Peyer's patch (tissue), 4 donors: ENCODE measurements at regions not wholly inside any gene's neighbourhood (a gene's known extent, or its start where the extent isn't known, plus 50 kb on each side); places are given as distances from the start of the nearest gene placed in this dataset.

Experiments used
- POLR2A ChIP-seq, 2 donors: fragments of 450-650 bp; IDR thresholded peaks; one replicate each; pipeline ENCODE4 v1.5.1; 2017; ENCODE audit warnings: antibody characterized with exemption in 2 of 2, mild to moderate bottlenecking in 2 of 2, moderate library complexity in 2 of 2
- TF ChIP-seq, protein P1 (sequence below), 6 experiments: fragments of 450-650 bp in 4 of 6; fragments of 200-600 bp in 2 of 6; sonication (generic) in 1 of 6; IDR thresholded peaks; one replicate each; pipeline ENCODE4 v1.5.1; 2017 to 2019; ENCODE audit warnings: antibody characterized with exemption in 6 of 6, mild to moderate bottlenecking in 3 of 6, moderate library complexity in 1 of 6

DNA sequence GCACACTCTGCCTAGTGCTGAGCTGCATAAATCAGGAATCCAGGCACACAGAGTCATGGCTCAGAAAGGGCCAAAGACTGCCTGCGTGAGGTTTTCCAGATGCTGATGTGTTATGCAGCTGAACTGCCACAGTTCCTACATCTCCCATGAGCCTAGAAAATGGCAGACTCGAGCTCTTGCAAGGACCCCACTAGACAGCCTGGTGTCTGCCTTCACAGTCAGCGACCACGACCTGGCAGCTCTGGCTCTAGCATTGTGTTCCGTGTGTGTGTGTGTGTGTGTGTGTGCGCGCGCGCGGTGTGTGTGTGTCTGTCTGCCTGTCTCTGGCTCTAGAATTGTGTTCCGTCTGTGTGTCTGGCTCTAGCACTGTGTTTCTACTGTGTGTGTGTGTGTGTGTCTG lies 203.6 kb upstream of the AGTR2 start:
- TF ChIP-seq, protein P1, sequence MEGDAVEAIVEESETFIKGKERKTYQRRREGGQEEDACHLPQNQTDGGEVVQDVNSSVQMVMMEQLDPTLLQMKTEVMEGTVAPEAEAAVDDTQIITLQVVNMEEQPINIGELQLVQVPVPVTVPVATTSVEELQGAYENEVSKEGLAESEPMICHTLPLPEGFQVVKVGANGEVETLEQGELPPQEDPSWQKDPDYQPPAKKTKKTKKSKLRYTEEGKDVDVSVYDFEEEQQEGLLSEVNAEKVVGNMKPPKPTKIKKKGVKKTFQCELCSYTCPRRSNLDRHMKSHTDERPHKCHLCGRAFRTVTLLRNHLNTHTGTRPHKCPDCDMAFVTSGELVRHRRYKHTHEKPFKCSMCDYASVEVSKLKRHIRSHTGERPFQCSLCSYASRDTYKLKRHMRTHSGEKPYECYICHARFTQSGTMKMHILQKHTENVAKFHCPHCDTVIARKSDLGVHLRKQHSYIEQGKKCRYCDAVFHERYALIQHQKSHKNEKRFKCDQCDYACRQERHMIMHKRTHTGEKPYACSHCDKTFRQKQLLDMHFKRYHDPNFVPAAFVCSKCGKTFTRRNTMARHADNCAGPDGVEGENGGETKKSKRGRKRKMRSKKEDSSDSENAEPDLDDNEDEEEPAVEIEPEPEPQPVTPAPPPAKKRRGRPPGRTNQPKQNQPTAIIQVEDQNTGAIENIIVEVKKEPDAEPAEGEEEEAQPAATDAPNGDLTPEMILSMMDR (IDR thresholded peaks at IDR 0.05) = no peak
- TF ChIP-seq POLR2A (IDR thresholded peaks at IDR 0.05) = no peak
